Activated T-cell treated with anti-CD3 and anti-CD28 coated beads, Interleukin-2, amount 50 U/mL, for 1 hour (primary cell): ENCODE measurements at regions not wholly inside any gene's neighbourhood (a gene's known extent, or its start where the extent isn't known, plus 50 kb on each side); places are given as distances from the start of the nearest gene placed in this dataset.
"Not testable (repeated sequence)": the region's sequence is repeated elsewhere in the genome, so short reads cannot be mapped to it uniquely, and the experiment has no call there.

Experiments used
- DNase-seq: peaks from one replicate; pipeline ENCODE4 v3.0.0-alpha.2; 2020

- no peak for DNase-seq
Measured at GRCh38 chr4:20196476-20196875, 55.2 kb upstream of the SLIT2 start.

GRCh38 chr4:20195071-20195885 is 56.4 kb upstream of the SLIT2 start:
- no peak for DNase-seq

- DNase-seq: no peak
Measured at GRCh38 chr4:20194123-20195013, 57.3 kb upstream of the SLIT2 start.

GRCh38 chr4:20193141-20193936 is 58.4 kb upstream of the SLIT2 start:
- DNase-seq: no peak

GRCh38 chr4:20192736-20193135 is 59.0 kb upstream of the SLIT2 start:
- no peak for DNase-seq

GRCh38 chr4:20185103-20185502 is 66.6 kb upstream of the SLIT2 start:
- DNase-seq: no peak

- not testable (repeated sequence) for DNase-seq
Measured at GRCh38 chr4:20183131-20183530, 68.6 kb upstream of the SLIT2 start.

GRCh38 chr4:20181926-20182325 is 69.8 kb upstream of the SLIT2 start:
- DNase-seq: no peak

GRCh38 chr4:20180509-20180908 is 71.2 kb upstream of the SLIT2 start:
- no peak for DNase-seq

GRCh38 chr4:20178902-20179576 is 72.7 kb upstream of the SLIT2 start:
- no peak for DNase-seq

GRCh38 chr4:20176881-20177280 is 74.8 kb upstream of the SLIT2 start:
- no peak for DNase-seq

GRCh38 chr4:20172070-20172760 is 79.5 kb upstream of the SLIT2 start:
- no peak for DNase-seq

GRCh38 chr4:20166544-20166943 is 85.2 kb upstream of the SLIT2 start:
- no peak for DNase-seq

- no peak for DNase-seq
Measured at GRCh38 chr4:20159516-20159915, 92.2 kb upstream of the SLIT2 start.

GRCh38 chr4:20158195-20158594 is 93.5 kb upstream of the SLIT2 start:
- no peak for DNase-seq

GRCh38 chr4:20151436-20151835 is 100.3 kb upstream of the SLIT2 start:
- no peak for DNase-seq

GRCh38 chr4:20149143-20149542 is 102.6 kb upstream of the SLIT2 start:
- not testable (repeated sequence) for DNase-seq

GRCh38 chr4:20137176-20137575 is 114.5 kb upstream of the SLIT2 start:
- DNase-seq: no peak

- no peak for DNase-seq
Measured at GRCh38 chr4:20127626-20128025, 124.1 kb upstream of the SLIT2 start.

- DNase-seq: no peak
Measured at GRCh38 chr4:20126906-20127305, 124.8 kb upstream of the SLIT2 start.

- DNase-seq: no peak
Measured at GRCh38 chr4:20124317-20125026, 127.2 kb upstream of the SLIT2 start.
